Thyroid gland (tissue), 4 donors: ENCODE measurements at regions not wholly inside any gene's neighbourhood (a gene's known extent, or its start where the extent isn't known, plus 50 kb on each side); places are given as distances from the start of the nearest gene placed in this dataset.

Experiments used
- CTCF ChIP-seq, 6 experiments: fragments of 200-600 bp in 3 of 6; fragments of 450-650 bp in 3 of 6; sonication (generic) in 3 of 6; IDR thresholded peaks; one replicate each; pipeline ENCODE4 v1.5.1; 2016 to 2019; ENCODE audit warnings: antibody characterized with exemption in 6 of 6, mild to moderate bottlenecking in 2 of 6, inconsistent platforms in 1 of 6, moderate library complexity in 1 of 6
- POLR2A ChIP-seq, 2 donors: fragments of 450-650 bp; IDR thresholded peaks; one replicate each; pipeline ENCODE4 v1.6.1; 2017; ENCODE audit warnings: antibody characterized with exemption in 2 of 2, mild to moderate bottlenecking in 2 of 2, moderate library complexity in 1 of 2

- TF ChIP-seq CTCF (IDR thresholded peaks at IDR 0.05) (no peak), POLR2A (IDR thresholded peaks at IDR 0.05) (no peak)
These were observed 481.1 kb downstream of the TLE4 start for GRCh38 chr9:80052830-80053229.
